ENCODE measurements at regions not wholly inside any gene's neighbourhood (a gene's known extent, or its start where the extent isn't known, plus 50 kb on each side); places are given as distances from the start of the nearest gene placed in this dataset.

- CTCF ChIA-PET: no interaction called here
- no TSS peak for BruUV-seq (replicated peaks)
- POLR2A ChIA-PET: no interaction called here
- TF ChIP-seq TCF7L2 (IDR thresholded peaks at IDR 0.05; ENCODE audit: low read depth, low read length) (no peak), POLR2AphosphoS5 (IDR thresholded peaks at IDR 0.05; ENCODE audit: low read depth, low read length) (no peak), REST (IDR thresholded peaks at IDR 0.05; ENCODE audit: insufficient read depth in 1 of 2, low read depth in 2 of 2, low read length in 1 of 2) (no peak), SIN3A (IDR thresholded peaks at IDR 0.05; ENCODE audit: borderline replicate concordance, insufficient read depth, low read depth, low read length) (no peak), CTCF (IDR thresholded peaks at IDR 0.05) (no peak)
- no peak overlapping the region for H3K4me3 ChIP-seq (ENCODE audit: low read depth in 2 of 2, low read length in 2 of 2)
- ATAC-seq: no peak
- intact Hi-C loops (cut with micrococcal nuclease; ENCODE audit: unreplicated experiment): no loop called here
- no peak overlapping the region; the same call in 1 of the 2 replicates for H3K27ac ChIP-seq (ENCODE audit: low read length)
- no peak for DNase-seq (ENCODE audit: low read depth, low spot score)
- H3K4me1 ChIP-seq (ENCODE audit: control insufficient read depth, insufficient read depth, low read length): 0 out of 2 replicates have a peak, but pooled peaks cover under 1% of the 10 kb centered on the region
- in situ Hi-C loops (cut with HindIII; ENCODE audit: low pct_unique_long_range_greater_than_20kb, low sequenced_read_pairs): no loop called here
- H3K9me3 ChIP-seq (ENCODE audit: control insufficient read depth, insufficient read depth, low read depth, low read length): no peaks in the 10 kb centered on the region; the same call in 1 of the 2 replicates
- no peaks in the 10 kb centered on the region for H3K27me3 ChIP-seq (ENCODE audit: control insufficient read depth, insufficient read depth, low read length)
- H3K36me3 ChIP-seq (ENCODE audit: control insufficient read depth, insufficient read depth, low read length): no peaks in the 10 kb centered on the region
Observed at GRCh38 chr3:30471796-30472489, 134.5 kb upstream of the TGFBR2 start.

GRCh38 chr3:30473374-30474051, 132.9 kb upstream of the TGFBR2 start:
- in situ Hi-C loops (cut with HindIII; ENCODE audit: low pct_unique_long_range_greater_than_20kb, low sequenced_read_pairs) (no loop called here), intact Hi-C loops (cut with micrococcal nuclease; ENCODE audit: unreplicated experiment) (no loop called here)
- Histone ChIP-seq H3K27me3 (ENCODE audit: control insufficient read depth, insufficient read depth, low read length) (no peaks in the 10 kb centered on the region), H3K36me3 (ENCODE audit: control insufficient read depth, insufficient read depth, low read length) (no peaks in the 10 kb centered on the region), H3K4me3 (ENCODE audit: low read depth in 2 of 2, low read length in 2 of 2) (no peak overlapping the region), H3K27ac (ENCODE audit: low read length) (no peak overlapping the region; the same call in 1 of the 2 replicates), H3K4me1 (ENCODE audit: control insufficient read depth, insufficient read depth, low read length) (peaks cover 7% of the 10 kb centered on the region; the same call in 1 of the 2 replicates), H3K9me3 (ENCODE audit: control insufficient read depth, insufficient read depth, low read depth, low read length) (no peaks in the 10 kb centered on the region; the same call in 1 of the 2 replicates)
- DNase-seq (ENCODE audit: low read depth, low spot score) (no peak), ATAC-seq (no peak)
- CTCF ChIA-PET: no interaction called here
- POLR2A ChIA-PET: no interaction called here
- TF ChIP-seq POLR2AphosphoS5 (IDR thresholded peaks at IDR 0.05; ENCODE audit: low read depth, low read length) (no peak), TCF7L2 (IDR thresholded peaks at IDR 0.05; ENCODE audit: low read depth, low read length) (no peak), SIN3A (IDR thresholded peaks at IDR 0.05; ENCODE audit: borderline replicate concordance, insufficient read depth, low read depth, low read length) (no peak), REST (IDR thresholded peaks at IDR 0.05; ENCODE audit: insufficient read depth in 1 of 2, low read depth in 2 of 2, low read length in 1 of 2) (no peak), CTCF (IDR thresholded peaks at IDR 0.05) (no peak)
- no TSS peak for BruUV-seq (replicated peaks)

Data from Panc1 (cell line).